ENCODE measurements at regions not wholly inside any gene's neighbourhood (a gene's known extent, or its start where the extent isn't known, plus 50 kb on each side); places are given as distances from the start of the nearest gene placed in this dataset.

- no peak for TF ChIP-seq PATZ1 (CRISPR knock-in tag; IDR thresholded peaks at IDR 0.05; ENCODE audit: borderline replicate concordance)
- TF ChIP-seq ZNF70 (CRISPR knock-in tag; IDR thresholded peaks at IDR 0.05) = no peak
- TF ChIP-seq CREB5 (CRISPR knock-in tag; IDR thresholded peaks at IDR 0.05; ENCODE audit: low read depth) = no peak
- no peak for TF ChIP-seq ZFP30 (CRISPR knock-in tag; IDR thresholded peaks at IDR 0.05)
These were observed 126.9 kb downstream of the CPZ start for GRCh38 chr4:8719421-8719820.
